ENCODE measurements at regions not wholly inside any gene's neighbourhood (a gene's known extent, or its start where the extent isn't known, plus 50 kb on each side); places are given as distances from the start of the nearest gene placed in this dataset.
"Not testable (repeated sequence)": the region's sequence is repeated elsewhere in the genome, so short reads cannot be mapped to it uniquely, and the experiment has no call there.

GRCh38 chr1:78715181-78715661 lies 65.6 kb downstream of the IFI44 start:
- no peak for DNase-seq

GRCh38 chr1:78716186-78716585 lies 66.6 kb downstream of the IFI44 start:
- no peak for DNase-seq

- no peak for DNase-seq
These were observed 68.9 kb downstream of the IFI44 start for GRCh38 chr1:78718566-78718965.

DNA sequence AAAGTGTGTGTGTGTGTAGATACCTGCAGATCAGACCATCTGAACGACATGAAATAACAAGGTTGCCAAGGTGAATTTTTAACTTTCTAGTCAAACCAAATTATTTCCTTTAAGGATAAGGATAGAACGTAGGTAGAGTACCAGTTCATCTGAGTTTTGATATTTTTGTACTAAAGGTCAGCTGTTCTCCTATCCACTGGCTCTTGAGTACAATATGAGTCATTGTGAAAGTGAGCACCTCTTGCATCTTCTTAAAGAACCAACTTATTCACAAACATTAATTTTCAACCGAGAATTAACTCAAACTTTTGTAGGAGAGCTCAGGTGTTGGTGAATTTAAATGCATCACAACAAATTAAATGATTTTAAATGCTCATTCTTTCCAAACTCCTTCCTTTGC lies 71.5 kb downstream of the IFI44 start:
- no peak for DNase-seq

GRCh38 chr1:78722105-78722504 lies 72.5 kb downstream of the IFI44 start:
- no peak for DNase-seq

GRCh38 chr1:78722521-78722920 lies 72.9 kb downstream of the IFI44 start:
- no peak for DNase-seq

- no peak for DNase-seq
These were observed 73.3 kb downstream of the IFI44 start for GRCh38 chr1:78722947-78723346.

GRCh38 chr1:78726686-78727085 lies 77.1 kb downstream of the IFI44 start:
- no peak for DNase-seq

DNA sequence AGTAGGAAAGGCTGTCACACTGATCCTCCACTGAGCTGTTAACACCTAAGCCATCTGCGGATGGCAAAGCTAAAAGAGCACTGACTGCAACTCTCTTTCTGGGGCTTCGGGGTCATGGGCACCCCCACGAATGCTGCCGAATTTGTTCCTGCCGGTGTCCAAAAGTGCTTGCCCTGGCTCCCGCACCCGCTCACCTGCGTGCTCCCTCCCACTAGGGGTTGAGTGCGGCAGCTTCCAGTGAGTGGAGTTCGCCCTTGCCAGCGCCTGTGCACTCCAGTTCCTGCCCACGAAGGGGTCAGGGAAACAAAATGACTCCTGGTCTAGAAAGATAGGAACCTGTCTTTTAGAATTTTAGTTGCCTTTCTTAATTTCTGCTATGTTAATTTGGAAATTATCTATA lies 78.7 kb downstream of the IFI44 start:
- no peak for DNase-seq

DNA sequence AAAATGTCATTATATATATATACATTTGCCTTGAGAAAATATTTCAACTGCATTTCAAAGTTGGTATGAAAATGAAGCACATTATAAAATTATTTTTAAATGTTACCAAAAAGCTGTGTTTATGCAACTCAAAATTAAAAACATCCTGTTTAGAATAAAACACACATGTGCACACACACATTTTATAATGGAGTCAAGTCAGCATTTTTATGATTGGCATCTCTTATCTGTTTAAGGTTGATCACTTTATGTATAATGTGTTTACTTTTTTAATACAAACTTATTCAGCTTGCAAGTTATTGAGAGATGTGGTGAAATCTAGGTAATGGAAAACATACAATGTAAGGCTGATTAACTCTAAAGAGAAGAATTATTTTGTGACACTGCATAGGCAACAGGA lies 80.4 kb downstream of the IFI44 start:
- no peak for DNase-seq

DNA sequence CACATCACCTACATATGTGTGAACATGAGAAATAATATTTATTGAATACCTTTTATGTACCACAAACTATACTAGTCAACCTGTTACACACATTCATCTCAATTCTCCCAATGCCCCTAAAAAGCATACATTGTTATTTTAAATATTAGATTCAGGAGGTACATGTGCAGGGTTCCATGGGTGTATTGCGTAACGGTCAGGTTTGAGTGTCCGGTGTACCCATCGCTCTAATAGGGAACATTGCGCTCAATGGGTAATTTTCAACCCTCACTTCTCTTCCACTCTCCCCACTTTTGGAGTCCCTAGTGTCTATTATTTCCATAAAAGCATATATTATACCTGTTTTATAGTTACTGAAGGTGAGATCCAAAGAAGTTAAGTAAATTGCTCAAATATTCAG lies 82.0 kb downstream of the IFI44 start:
- no peak for DNase-seq

GRCh38 chr1:78737241-78737640 lies 87.6 kb downstream of the IFI44 start:
- DNase-seq: no peak

GRCh38 chr1:78743626-78744025 lies 94.0 kb downstream of the IFI44 start:
- no peak for DNase-seq

DNA sequence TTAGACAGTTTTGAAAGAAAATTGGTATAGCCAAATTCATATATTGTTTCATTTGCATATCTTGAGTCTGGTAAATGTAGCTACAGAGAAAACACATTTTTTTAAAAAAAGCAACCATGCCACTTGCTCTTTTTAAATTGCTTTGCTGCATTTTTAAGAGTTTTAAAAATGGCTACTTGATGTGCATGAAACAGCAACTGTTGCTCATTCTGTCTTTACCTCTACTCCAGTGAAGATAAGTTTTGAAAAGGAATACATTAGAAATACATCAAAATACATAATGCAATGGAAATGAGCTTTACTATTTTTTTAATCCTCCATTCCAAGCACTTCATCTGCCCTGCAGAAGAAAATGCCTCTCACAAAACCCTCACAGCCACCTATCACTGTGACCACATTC lies 95.5 kb downstream of the IFI44 start:
- no peak for DNase-seq

GRCh38 chr1:78753679-78754078 lies 104.0 kb downstream of the IFI44 start:
- DNase-seq: not testable (repeated sequence)

DNA sequence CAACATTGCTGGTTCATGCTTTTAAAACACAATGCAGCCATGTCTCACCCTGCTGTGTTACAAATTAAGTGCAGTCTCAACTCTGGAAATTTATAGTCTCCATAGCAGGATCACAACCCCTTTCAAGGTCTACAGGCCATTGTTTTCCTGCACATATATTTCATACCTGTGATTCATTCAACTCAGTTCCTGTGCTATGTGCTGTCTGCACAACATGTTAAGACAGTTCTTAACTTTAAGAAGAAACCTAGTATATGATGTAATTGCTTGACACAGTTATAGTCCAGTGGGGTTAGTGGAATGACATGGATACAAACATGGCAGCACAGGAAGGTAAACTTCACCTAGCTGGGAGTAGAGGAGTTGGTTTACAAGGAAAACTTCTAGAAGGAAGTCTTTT lies 106.4 kb downstream of the IFI44 start:
- DNase-seq: no peak

- DNase-seq: no peak
These were observed 108.9 kb downstream of the IFI44 start for GRCh38 chr1:78758506-78758905.

GRCh38 chr1:78759881-78760280 lies 110.2 kb downstream of the IFI44 start:
- DNase-seq: no peak

DNA sequence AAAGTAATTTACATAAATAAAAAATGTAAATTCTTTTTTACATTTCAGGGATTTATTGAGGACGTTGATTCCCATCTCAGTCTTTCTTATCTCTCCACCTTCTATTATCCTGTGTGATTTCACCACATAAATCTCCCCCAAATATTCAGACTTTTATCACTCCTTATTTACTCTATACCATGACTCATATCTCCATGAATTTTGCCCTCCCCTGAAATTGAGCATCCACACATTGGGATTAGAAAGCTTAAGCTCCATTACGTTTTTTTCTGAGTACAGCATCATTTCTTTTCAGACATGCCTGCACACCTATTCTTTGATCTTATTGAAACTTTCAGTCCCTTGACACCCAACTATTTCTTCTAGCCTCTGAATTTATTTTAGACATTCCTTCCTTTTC lies 111.2 kb downstream of the IFI44 start:
- DNase-seq: no peak

GRCh38 chr1:78762113-78762512 lies 112.5 kb downstream of the IFI44 start:
- DNase-seq: peak in 1 of 2 experiments; percentile 24

DNA sequence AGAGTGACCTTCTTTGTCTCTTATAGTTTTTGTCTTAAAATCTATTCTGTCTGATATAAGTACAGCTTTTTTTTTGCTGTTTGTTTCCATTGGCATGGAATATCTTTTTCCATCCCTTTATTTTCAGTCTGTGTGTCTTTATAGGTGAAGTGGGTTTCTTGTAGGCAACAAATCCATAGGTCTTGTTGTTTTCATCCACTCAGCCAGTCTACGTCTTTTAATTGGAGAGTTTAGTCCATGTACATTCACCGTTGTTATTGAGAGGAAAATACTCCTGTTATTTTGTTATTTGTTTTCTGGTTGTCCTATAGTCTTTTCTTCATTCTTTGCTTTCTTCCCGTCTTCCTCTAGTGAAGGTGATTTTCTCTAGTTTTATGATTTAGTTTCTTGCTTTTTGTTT lies 115.9 kb downstream of the IFI44 start:
- no peak for DNase-seq

GRCh38 chr1:78779831-78780230 lies 130.2 kb downstream of the IFI44 start:
- DNase-seq: no peak

DNA sequence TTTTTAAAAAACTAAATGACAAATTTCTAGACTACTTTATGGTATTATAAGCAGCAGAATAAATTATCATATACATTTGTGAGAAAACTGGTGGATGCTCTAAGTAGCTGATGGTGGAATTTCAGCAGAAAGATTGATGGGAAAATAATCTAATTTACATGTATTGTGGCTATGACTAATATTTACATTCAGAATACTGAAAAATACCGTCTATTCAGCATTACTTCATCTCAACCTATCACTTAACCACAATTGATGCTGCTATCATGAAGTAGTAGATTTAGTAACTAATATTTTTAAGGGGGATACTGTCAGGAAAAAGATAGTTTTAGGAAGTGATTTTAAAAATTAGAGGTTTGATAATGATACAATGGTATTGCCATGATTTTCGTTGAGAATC lies 137.9 kb downstream of the IFI44 start:
- DNase-seq: no peak

- DNase-seq: no peak
These were observed 140.5 kb downstream of the IFI44 start for GRCh38 chr1:78790174-78790573.

DNA sequence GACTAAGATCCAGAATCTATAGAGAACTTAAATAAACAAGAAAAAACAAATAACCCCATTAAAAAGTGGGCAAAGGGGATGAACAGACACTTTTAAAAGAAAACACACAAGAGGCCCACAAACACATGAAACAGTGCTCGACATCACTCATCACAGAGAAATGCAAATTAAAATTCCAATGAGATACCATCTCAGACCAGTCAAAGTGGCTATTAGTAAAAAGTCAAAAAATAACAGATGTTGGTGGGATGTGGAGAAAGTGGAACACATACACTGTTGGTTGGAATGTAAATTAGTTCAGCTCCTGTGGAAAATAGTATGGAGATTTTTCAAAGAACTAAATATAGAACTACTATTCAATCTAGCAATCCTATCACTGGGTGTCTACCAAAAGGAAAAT lies 143.1 kb downstream of the IFI44 start:
- DNase-seq: no peak

Measured in NCI-H526 (cell line).